H1 (cell line): ENCODE measurements at regions not wholly inside any gene's neighbourhood (a gene's known extent, or its start where the extent isn't known, plus 50 kb on each side); places are given as distances from the start of the nearest gene placed in this dataset.

Source experiments
- CTCF ChIA-PET: fragments of 300-600 bp; sonication (Branson Sonifier 250); formaldehyde crosslinking; loops from one replicate; lab custom pipeline; 2021; ENCODE audit not compliant: partially characterized antibody; lab: Charles Lee
- POLR2A ChIA-PET: fragments of 300-600 bp; sonication (Branson Sonifier 250); formaldehyde crosslinking; loops from one replicate; lab custom pipeline; 2021; ENCODE audit warnings: inconsistent platforms; ENCODE audit not compliant: partially characterized antibody; lab: Charles Lee
- DNase-seq, 2 experiments: peaks; one replicate each; pipeline versions ENCODE4 v3.0.0 to v3.0.0-alpha.2; 2010 to 2022; ENCODE audit warnings: low spot score in 2 of 2, low read depth in 1 of 2, mixed read lengths in 1 of 2
- FAIRE-seq: peaks from 2 replicates; lab custom pipeline; 2011; peaks lifted over from hg19 to GRCh38; lab: Jason Lieb, UNC
- H2AFZ ChIP-seq: 2 replicates; pipeline ENCODE4 v1.8.1; 2012; ENCODE audit warnings: low read length, inconsistent platforms
- H2AK5ac ChIP-seq: 2 replicates; pipeline ENCODE4 v1.6.1; 2013; ENCODE audit warnings: low read depth, low read length
- H2BK120ac ChIP-seq: replicated peaks from 2 replicates; pipeline ENCODE3; 2013; ENCODE audit warnings: low read depth, low read length, inconsistent platforms
- H2BK12ac ChIP-seq: 2 replicates; pipeline ENCODE4 v1.6.1; 2013; ENCODE audit warnings: low read depth, low read length
- H2BK15ac ChIP-seq: 2 replicates; pipeline ENCODE4 v1.6.1; 2013; ENCODE audit warnings: low read length
- H2BK20ac ChIP-seq: 2 replicates; pipeline ENCODE4 v1.6.1; 2013; ENCODE audit warnings: low read length
- H2BK5ac ChIP-seq: 2 replicates; pipeline ENCODE4 v1.6.1; 2013; ENCODE audit warnings: low read depth, low read length
- H3K14ac ChIP-seq: 2 replicates; pipeline ENCODE4 v1.6.1; 2013; ENCODE audit warnings: inconsistent platforms; ENCODE audit not compliant: insufficient read length
- H3K18ac ChIP-seq: 2 replicates; pipeline ENCODE4 v1.6.1; 2013; ENCODE audit warnings: low read length; ENCODE audit errors: extremely low read depth
- H3K23ac ChIP-seq: 2 replicates; pipeline ENCODE4 v1.6.1; 2013; ENCODE audit warnings: inconsistent platforms; ENCODE audit not compliant: insufficient read length
- H3K23me2 ChIP-seq: 2 replicates; pipeline ENCODE4 v1.6.1; 2013; ENCODE audit warnings: low read depth, low read length
- H3K27ac ChIP-seq: 2 replicates; pipeline ENCODE4 v1.6.1; 2011; ENCODE audit warnings: low read depth, low read length, inconsistent platforms
- H3K27me3 ChIP-seq, 4 experiments: replicated peaks in 1 of 4; 1 replicate in 1 of 4; 2 replicates in 3 of 4; pipeline versions ENCODE4 v1.6.1 to v1.8.1; 2011 to 2013; ENCODE audit warnings: low read length in 3 of 4, mild to moderate bottlenecking in 3 of 4, inconsistent platforms in 2 of 4, mixed read lengths in 2 of 4, moderate library complexity in 1 of 4; ENCODE audit not compliant: control insufficient read depth in 3 of 4, insufficient read depth in 3 of 4; ENCODE audit errors: extremely low read depth in 1 of 4
- H3K36me3 ChIP-seq, 4 experiments: 2 replicates each; pipeline versions ENCODE4 v1.6.1 to v1.8.1; 2011 to 2013; ENCODE audit warnings: mild to moderate bottlenecking in 4 of 4, low read length in 3 of 4, moderate library complexity in 2 of 4, control low read depth in 1 of 4, inconsistent platforms in 1 of 4; ENCODE audit not compliant: insufficient read depth in 4 of 4, control insufficient read depth in 2 of 4
- H3K4ac ChIP-seq: replicated peaks from 2 replicates; pipeline ENCODE3; 2013; ENCODE audit warnings: low read length, low read depth, mixed read lengths, inconsistent platforms; ENCODE audit not compliant: insufficient read length
- H3K4me1 ChIP-seq, 4 experiments: replicated peaks in 1 of 4; 1 replicate in 1 of 4; 2 replicates in 3 of 4; pipeline versions ENCODE4 v1.6.1 to v1.8.1; 2011 to 2013; ENCODE audit warnings: low read length in 3 of 4, inconsistent platforms in 2 of 4, mixed read lengths in 1 of 4; ENCODE audit not compliant: insufficient read depth in 4 of 4, control insufficient read depth in 3 of 4
- H3K4me2 ChIP-seq, 2 experiments: 2 replicates each; pipeline versions ENCODE4 v1.6.1 to v1.8.1; 2011 to 2013; ENCODE audit warnings: low read depth in 2 of 2, low read length in 2 of 2, control low read depth in 1 of 2, inconsistent platforms in 1 of 2, mild to moderate bottlenecking in 1 of 2; ENCODE audit not compliant: insufficient read depth in 1 of 2
- H3K4me3 ChIP-seq, 4 experiments: fragments of 200-600, 300-600 bp in 1 of 4; sonication (generic), shearing (Covaris generic), sonication (Bioruptor Twin) in 1 of 4; 2 replicates each; pipeline versions ENCODE4 v1.5.1 to v1.8.1; 2011 to 2016; ENCODE audit warnings: low read length in 4 of 4, low read depth in 3 of 4, control low read depth in 2 of 4, inconsistent platforms in 2 of 4, mild to moderate bottlenecking in 2 of 4, mixed read lengths in 1 of 4, moderate library complexity in 1 of 4; ENCODE audit not compliant: insufficient read depth in 2 of 4; ENCODE audit errors: extremely low read depth in 1 of 4
- H3K56ac ChIP-seq: replicated peaks from 2 replicates; pipeline ENCODE3; 2013; ENCODE audit warnings: low read depth, mild to moderate bottlenecking, mixed read lengths, low read length, inconsistent platforms; ENCODE audit not compliant: insufficient read length
- H3K79me1 ChIP-seq: 2 replicates; pipeline ENCODE4 v1.6.1; 2013; ENCODE audit warnings: low read depth, low read length, control low read depth
- H3K79me2 ChIP-seq, 2 experiments: 2 replicates each; pipeline versions ENCODE4 v1.6.1 to v1.8.1; 2012 to 2013; ENCODE audit warnings: low read length in 2 of 2, mild to moderate bottlenecking in 2 of 2, inconsistent platforms in 1 of 2; ENCODE audit not compliant: insufficient read depth in 2 of 2, control insufficient read depth in 1 of 2
- H3K9ac ChIP-seq, 4 experiments: replicated peaks in 1 of 4; 1 replicate in 1 of 4; 2 replicates in 3 of 4; pipeline versions ENCODE4 v1.6.1 to v1.8.1; 2011 to 2013; ENCODE audit warnings: low read depth in 3 of 4, low read length in 3 of 4, control low read depth in 2 of 4, mild to moderate bottlenecking in 2 of 4, moderate library complexity in 2 of 4, inconsistent platforms in 1 of 4; ENCODE audit errors: extremely low read depth in 1 of 4
- H3K9me3 ChIP-seq, 2 experiments: 2 replicates each; pipeline versions ENCODE4 v1.6.1 to v1.8.1; 2012 to 2013; ENCODE audit warnings: mild to moderate bottlenecking in 2 of 2, moderate library complexity in 2 of 2, control low read depth in 1 of 2, inconsistent platforms in 1 of 2, low read depth in 1 of 2, low read length in 1 of 2, mixed read lengths in 1 of 2; ENCODE audit not compliant: insufficient read depth in 2 of 2
- H4K20me1 ChIP-seq, 2 experiments: replicated peaks in 1 of 2; 2 replicates each; pipeline versions ENCODE3 to v1.8.1; 2011 to 2013; ENCODE audit warnings: inconsistent platforms in 2 of 2, low read length in 2 of 2, mild to moderate bottlenecking in 1 of 2; ENCODE audit not compliant: insufficient read depth in 2 of 2, control insufficient read depth in 1 of 2
- H4K5ac ChIP-seq: 2 replicates; pipeline ENCODE4 v1.6.1; 2013; ENCODE audit warnings: low read length, low read depth, mixed read lengths, inconsistent platforms; ENCODE audit not compliant: insufficient read length
- H4K8ac ChIP-seq: 2 replicates; pipeline ENCODE4 v1.8.0; 2013; ENCODE audit warnings: mild to moderate bottlenecking, moderate library complexity, low read length, inconsistent platforms; ENCODE audit not compliant: insufficient read depth; ENCODE audit errors: extremely low read depth
- H4K91ac ChIP-seq: replicated peaks from 2 replicates; pipeline ENCODE3; 2013; ENCODE audit warnings: low read length, mixed read lengths, inconsistent platforms; ENCODE audit not compliant: insufficient read length
- NRF1 ChIP-seq: IDR thresholded peaks from 2 replicates; pipeline ENCODE4 v1.6.1; 2011; ENCODE audit warnings: mild to moderate bottlenecking, low read depth, low read length, improper control_type of control experiment
- WGBS, 2 experiments: shearing (Covaris generic) in 1 of 2; methylation state at CpG; one replicate each; pipeline versions ENCODE4 v1.1.6 to v1.1.7; 2013 to 2015; ENCODE audit warnings: low lambda C conversion rate in 2 of 2, mixed read lengths in 2 of 2, inconsistent platforms in 1 of 2, low coverage in 1 of 2, missing lambda C conversion rate in 1 of 2; ENCODE audit not compliant: insufficient replicate concordance in 2 of 2, insufficient coverage in 1 of 2, insufficient read length in 1 of 2; ENCODE audit errors: extremely low coverage in 1 of 2, missing lambda C conversion rate in 1 of 2; 5-methylcytosine and 5-hydroxymethylcytosine counted together

DNA sequence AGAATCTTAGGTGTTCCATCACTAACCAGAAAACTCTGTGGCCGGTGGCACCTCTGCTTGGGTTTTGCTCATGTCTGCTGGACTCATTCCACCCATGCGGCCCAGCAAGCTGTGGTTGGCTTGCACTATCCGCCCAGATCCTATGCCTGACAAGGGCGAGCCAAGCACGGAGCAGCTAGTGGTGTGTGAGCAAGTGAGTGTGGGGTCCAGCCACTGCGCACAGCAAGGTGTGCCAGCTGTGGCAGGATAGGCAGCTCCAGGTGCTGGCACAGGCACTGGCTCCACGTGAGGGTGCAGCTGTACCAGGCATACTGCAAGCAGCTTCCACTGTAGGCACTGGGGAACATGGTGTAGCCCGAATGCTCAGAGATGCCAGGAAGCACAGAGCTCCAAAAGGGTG, 813.7 kb upstream of the CNTN5 start:
- Histone ChIP-seq H2AFZ (no peak overlapping the region), H4K91ac (no peak overlapping the region), H4K5ac (no peak overlapping the region), H2BK12ac (no peak overlapping the region), H2BK120ac (no peak overlapping the region), H3K4ac (no peak overlapping the region), H3K9ac (no peak overlapping the region), H3K27me3 (no peaks in the 10 kb centered on the region), H3K23ac (no peak overlapping the region), H3K18ac (no peak overlapping the region), H3K4me3 (no peak overlapping the region), H3K79me2 (no peaks in the 10 kb centered on the region), H2BK20ac (no peak overlapping the region), H3K23me2 (no peaks in the 10 kb centered on the region), H3K56ac (no peak overlapping the region), H2BK5ac (no peak overlapping the region), H3K36me3 (no peaks in the 10 kb centered on the region), H3K4me1 (no peaks in the 10 kb centered on the region), H2BK15ac (no peak overlapping the region), H3K14ac (no peak overlapping the region), H4K8ac (no peak overlapping the region), H3K4me2 (no peak overlapping the region), H4K20me1 (no peaks in the 10 kb centered on the region), H2AK5ac (no peak overlapping the region), H3K9me3 (peaks cover 4 to 7% of the 10 kb centered on the region in 2 experiments; a peak in 1 of 4 replicates), H3K79me1 (no peaks in the 10 kb centered on the region), H3K27ac (no peak overlapping the region)
- TF ChIP-seq NRF1 = no peak
- DNase-seq = no peak
- WGBS, 2 experiments = 96% methylated on average over 8 of the region's 8 CpGs; no CpG with 5 or more reads in 1 of the 2 experiments
- ChIA-PET POLR2A (no interaction called here), CTCF (no interaction called here)
- FAIRE-seq = no peak
